B cell (primary cell): ENCODE measurements at regions not wholly inside any gene's neighbourhood (a gene's known extent, or its start where the extent isn't known, plus 50 kb on each side); places are given as distances from the start of the nearest gene placed in this dataset.

Experiments
- ATAC-seq: fragments of 200-7000 bp; cut with Tn5 transposase; one replicate; pipeline ENCODE4 v1.10.0; 2021; ENCODE audit warnings: low read depth, mild to moderate bottlenecking, moderate number of reproducible peaks, moderate library complexity
- CTCF ChIA-PET: fragments of 350-600 bp; sonication (Branson Sonifier 250); formaldehyde crosslinking; loops from one replicate; lab custom pipeline; 2021; ENCODE audit warnings: antibody characterized with exemption, inconsistent platforms; lab: Charles Lee
- POLR2A ChIA-PET: fragments of 350-600 bp; sonication (Branson Sonifier 250); formaldehyde crosslinking; loops from one replicate; lab custom pipeline; 2021; ENCODE audit warnings: antibody characterized with exemption; lab: Charles Lee
- DNase-seq: peaks from one replicate; pipeline ENCODE4 v3.0.0; 2013
- H2AFZ ChIP-seq: 2 replicates; pipeline ENCODE4 v1.6.1; 2012; ENCODE audit warnings: mild to moderate bottlenecking, low read depth, low read length; ENCODE audit not compliant: insufficient read depth, poor library complexity, severe bottlenecking
- H3K27ac ChIP-seq, 2 donors: 1 replicate in 1 of 2; 2 replicates in 1 of 2; pipeline ENCODE4 v1.5.1; 2012 to 2013; ENCODE audit warnings: low read length in 2 of 2, mild to moderate bottlenecking in 2 of 2, moderate library complexity in 1 of 2
- H3K27me3 ChIP-seq, 4 experiments: fragments of 200-600 bp in 1 of 4; sonication (generic) in 1 of 4; replicated peaks in 1 of 4; 1 replicate in 2 of 4; 2 replicates in 2 of 4; pipeline versions ENCODE4 v1.6.1 to v1.7.0; 2013 to 2016; ENCODE audit warnings: low read length in 3 of 4, mild to moderate bottlenecking in 2 of 4, mixed read lengths in 1 of 4, moderate library complexity in 1 of 4; ENCODE audit not compliant: insufficient read depth in 4 of 4, control insufficient read depth in 3 of 4; ENCODE audit errors: control extremely low read depth in 1 of 4
- H3K36me3 ChIP-seq, 2 experiments: replicated peaks in 1 of 2; 1 replicate in 1 of 2; 2 replicates in 1 of 2; pipeline versions ENCODE4 v1.6.1 to v1.7.1; 2013; ENCODE audit warnings: low read length in 1 of 2; ENCODE audit not compliant: insufficient read depth in 2 of 2, control insufficient read depth in 1 of 2; ENCODE audit errors: control extremely low read depth in 1 of 2, extremely low read depth in 1 of 2
- H3K4me1 ChIP-seq, 2 donors: fragments of 200-600 bp in 1 of 2; sonication (generic) in 1 of 2; 1 replicate in 1 of 2; 2 replicates in 1 of 2; pipeline versions ENCODE4 v1.5.1 to v1.6.1; 2013 to 2017; ENCODE audit warnings: low read length in 2 of 2; ENCODE audit not compliant: control insufficient read depth in 2 of 2, insufficient read depth in 2 of 2
- H3K4me2 ChIP-seq: replicated peaks from 2 replicates; pipeline ENCODE3; 2012; ENCODE audit warnings: mild to moderate bottlenecking, low read depth, low read length; ENCODE audit not compliant: poor library complexity, severe bottlenecking
- H3K4me3 ChIP-seq, 5 experiments: fragments of 200-600 bp in 1 of 5; sonication (generic) in 1 of 5; 1 replicate in 3 of 5; 2 replicates in 2 of 5; pipeline versions ENCODE4 v1.5.1 to v1.7.0; 2011 to 2016; ENCODE audit warnings: low read length in 4 of 5, mild to moderate bottlenecking in 4 of 5, low read depth in 2 of 5, control low read depth in 1 of 5, moderate library complexity in 1 of 5; ENCODE audit not compliant: insufficient read depth in 1 of 5; ENCODE audit errors: control extremely low read depth in 1 of 5, extremely low read depth in 1 of 5
- H3K79me2 ChIP-seq: fragments of 200-600 bp; sonication (generic); one replicate; pipeline ENCODE4 v1.6.0; 2016; ENCODE audit warnings: low read length; ENCODE audit not compliant: control insufficient read depth, insufficient read depth
- H3K9ac ChIP-seq: fragments of 200-600 bp; sonication (generic); 2 replicates; pipeline ENCODE4 v1.6.1; 2017; ENCODE audit warnings: mild to moderate bottlenecking, low read length, moderate library complexity
- H3K9me3 ChIP-seq, 3 donors: one replicate each; pipeline versions ENCODE4 v1.6.1 to v1.7.1; 2013; ENCODE audit warnings: low read length in 2 of 3; ENCODE audit not compliant: control insufficient read depth in 2 of 3, insufficient read depth in 1 of 3; ENCODE audit errors: control extremely low read depth in 1 of 3
- H4K20me1 ChIP-seq: 2 replicates; pipeline ENCODE4 v1.6.0; 2012; ENCODE audit warnings: mild to moderate bottlenecking, low read length; ENCODE audit not compliant: insufficient read depth, control insufficient read depth, poor library complexity, severe bottlenecking
- H3K27ac Mint-ChIP-seq: one replicate; pipeline ENCODE4 v1.8.0; 2021; ENCODE audit warnings: mixed read lengths
- H3K27me3 Mint-ChIP-seq: one replicate; pipeline ENCODE4 v1.8.0; 2021; ENCODE audit warnings: mixed read lengths
- H3K4me1 Mint-ChIP-seq: one replicate; pipeline ENCODE4 v1.8.0; 2021; ENCODE audit warnings: mixed read lengths
- H3K4me3 Mint-ChIP-seq: one replicate; pipeline ENCODE4 v1.8.0; 2021; ENCODE audit warnings: mixed read lengths
- H3K9me3 Mint-ChIP-seq: one replicate; pipeline ENCODE4 v1.8.0; 2022; ENCODE audit warnings: mixed read lengths; ENCODE audit not compliant: insufficient read depth
- CTCF ChIP-seq: fragments of 200-600 bp; IDR thresholded peaks from one replicate; pipeline ENCODE4 v1.8.0; 2022; ENCODE audit warnings: antibody characterized with exemption, mild to moderate bottlenecking
- EZH2 ChIP-seq: IDR thresholded peaks from 2 replicates; pipeline ENCODE4 v1.6.1; 2012; ENCODE audit warnings: borderline replicate concordance, low read depth, mild to moderate bottlenecking, moderate library complexity, low read length; ENCODE audit not compliant: insufficient read depth, poor library complexity, severe bottlenecking
- WGBS: methylation state at CpG from one replicate; pipeline ENCODE4 v1.1.5; 2013; ENCODE audit warnings: missing lambda C conversion rate; ENCODE audit not compliant: insufficient coverage; 5-methylcytosine and 5-hydroxymethylcytosine counted together
- intact Hi-C: fragments of 100-400 bp; cut with micrococcal nuclease; formaldehyde crosslinking; loops from one replicate; pipeline ENCODE4 v1.10.0; 2022

- POLR2A ChIA-PET, result no interaction called here
- H2AFZ ChIP-seq, result no peak overlapping the region
- Mint-ChIP-seq H3K4me3 (no peak overlapping the region), H3K4me1 (peaks cover 3% of the 10 kb centered on the region), H3K27me3 (no peaks in the 10 kb centered on the region), H3K27ac (no peak overlapping the region), H3K9me3 (no peaks in the 10 kb centered on the region)
- H3K79me2 ChIP-seq, result no peaks in the 10 kb centered on the region
- no peaks in the 10 kb centered on the region for H3K27me3 ChIP-seq
- H3K27ac ChIP-seq, result no peak overlapping the region
- no peak overlapping the region for H3K9ac ChIP-seq
- intact Hi-C loops, result no loop called here
- H3K36me3 ChIP-seq, result no peaks in the 10 kb centered on the region
- H3K9me3 ChIP-seq, result no peaks in the 10 kb centered on the region
- 88% methylated on average over 7 of the region's 8 CpGs for WGBS
- no peaks in the 10 kb centered on the region for H4K20me1 ChIP-seq
- H3K4me3 ChIP-seq, result no peak overlapping the region
- no peak for TF ChIP-seq CTCF
- no peak for TF ChIP-seq EZH2
- CTCF ChIA-PET, result no interaction called here
- ATAC-seq, result no peak
- DNase-seq, result no peak
- no peaks in the 10 kb centered on the region for H3K4me1 ChIP-seq
- no peak overlapping the region for H3K4me2 ChIP-seq
Observed at GRCh38 chr1:60983701-60984061, 98.7 kb upstream of the NFIA start.

GRCh38 chr1:60982539-60982938 lies 99.8 kb upstream of the NFIA start:
- Mint-ChIP-seq H3K4me1 (peaks cover 3% of the 10 kb centered on the region), H3K9me3 (no peaks in the 10 kb centered on the region), H3K27me3 (no peaks in the 10 kb centered on the region), H3K4me3 (no peak overlapping the region), H3K27ac (no peak overlapping the region)
- intact Hi-C loops, result no loop called here
- WGBS, result 100% methylated on average over 1 of the region's 1 CpG
- POLR2A ChIA-PET, result no interaction called here
- H3K4me2 ChIP-seq, result no peak overlapping the region
- H3K9me3 ChIP-seq, result no peaks in the 10 kb centered on the region
- ATAC-seq, result no peak
- no peak overlapping the region for H3K4me3 ChIP-seq
- H4K20me1 ChIP-seq, result no peaks in the 10 kb centered on the region
- no peak overlapping the region for H3K9ac ChIP-seq
- H2AFZ ChIP-seq, result no peak overlapping the region
- no peaks in the 10 kb centered on the region for H3K4me1 ChIP-seq
- CTCF ChIA-PET, result no interaction called here
- no peaks in the 10 kb centered on the region for H3K27me3 ChIP-seq
- no peak for DNase-seq
- H3K36me3 ChIP-seq, result no peaks in the 10 kb centered on the region
- H3K27ac ChIP-seq, result no peak overlapping the region
- TF ChIP-seq EZH2 (no peak), CTCF (no peak)
- no peaks in the 10 kb centered on the region for H3K79me2 ChIP-seq
